GM23338 (cell line): ENCODE measurements at regions not wholly inside any gene's neighbourhood (a gene's known extent, or its start where the extent isn't known, plus 50 kb on each side); places are given as distances from the start of the nearest gene placed in this dataset.
A peak's percentile ranks its signal among the peaks of the same experiment; 100 is the strongest.

Experiments
- ATAC-seq: fragments of 200-7000 bp; cut with Tn5 transposase; 3 replicates; pipeline ENCODE4 v1.9.1; 2020
- DNase-seq: peaks from one replicate; pipeline ENCODE4 v3.0.0-alpha.2; 2015; ENCODE audit warnings: low spot score
- H2AFZ ChIP-seq: fragments of 200-600 bp; sonication (generic); 2 replicates; pipeline ENCODE4 v1.8.0; 2016; ENCODE audit warnings: antibody characterized with exemption, mild to moderate bottlenecking, moderate library complexity
- H3F3A ChIP-seq: fragments of 200-600 bp; sonication (generic); replicated peaks from 2 replicates; pipeline ENCODE4 v1.8.0; 2017; ENCODE audit warnings: antibody characterized with exemption, mixed run types, low read depth
- H3K27ac ChIP-seq: fragments of 200-600 bp; sonication (generic); 2 replicates; pipeline ENCODE4 v1.6.1; 2016; ENCODE audit warnings: low read depth
- H3K27me3 ChIP-seq: fragments of 200-600 bp; sonication (generic); 2 replicates; pipeline ENCODE4 v1.8.0; 2016; ENCODE audit warnings: mild to moderate bottlenecking, mixed run types, moderate library complexity; ENCODE audit not compliant: insufficient read depth
- H3K36me3 ChIP-seq: fragments of 200-600 bp; sonication (generic); 2 replicates; pipeline ENCODE4 v1.8.0; 2016; ENCODE audit warnings: mild to moderate bottlenecking; ENCODE audit not compliant: insufficient read depth
- H3K4me1 ChIP-seq: fragments of 200-600 bp; sonication (generic); 2 replicates; pipeline ENCODE4 v1.8.0; 2016; ENCODE audit warnings: mild to moderate bottlenecking, moderate library complexity; ENCODE audit not compliant: insufficient read depth
- H3K4me2 ChIP-seq: fragments of 200-600 bp; sonication (generic); 2 replicates; pipeline ENCODE4 v1.7.1; 2017; ENCODE audit warnings: mixed run types
- H3K4me3 ChIP-seq: fragments of 200-600 bp; sonication (generic); 2 replicates; pipeline ENCODE4 v1.6.1; 2016; ENCODE audit warnings: mixed run types
- H3K79me2 ChIP-seq: fragments of 200-600 bp; sonication (generic); replicated peaks from 2 replicates; pipeline ENCODE4 v1.8.0; 2017; ENCODE audit warnings: mild to moderate bottlenecking; ENCODE audit not compliant: insufficient read depth
- H3K9me2 ChIP-seq: fragments of 200-600 bp; sonication (generic); 2 replicates; pipeline ENCODE4 v1.8.0; 2017; ENCODE audit not compliant: insufficient read depth
- H4K20me1 ChIP-seq: fragments of 200-600 bp; sonication (generic); replicated peaks from 2 replicates; pipeline ENCODE4 v1.8.0; 2017; ENCODE audit warnings: mild to moderate bottlenecking; ENCODE audit not compliant: insufficient read depth
- H3K27ac Mint-ChIP-seq: 2 replicates; pipeline ENCODE4 v1.8.0; 2020; ENCODE audit warnings: inconsistent platforms, mild to moderate bottlenecking, moderate library complexity, mixed read lengths
- H3K27me3 Mint-ChIP-seq: 3 replicates; pipeline ENCODE4 v1.8.0; 2022; ENCODE audit warnings: low read depth, mild to moderate bottlenecking, moderate library complexity, mixed read lengths, inconsistent platforms; ENCODE audit not compliant: insufficient read depth, poor library complexity
- H3K36me3 Mint-ChIP-seq: 3 replicates; pipeline ENCODE4 v1.8.0; 2021; ENCODE audit warnings: low read depth, mild to moderate bottlenecking, inconsistent platforms, moderate library complexity, mixed read lengths
- H3K4me1 Mint-ChIP-seq: 3 replicates; pipeline ENCODE4 v1.8.0; 2020; ENCODE audit warnings: mild to moderate bottlenecking, inconsistent platforms, mixed read lengths
- H3K4me3 Mint-ChIP-seq: 3 replicates; pipeline ENCODE4 v1.8.0; 2021; ENCODE audit warnings: moderate library complexity, mild to moderate bottlenecking, inconsistent platforms, mixed read lengths
- H3K9me3 Mint-ChIP-seq: 3 replicates; pipeline ENCODE4 v1.8.0; 2020; ENCODE audit warnings: moderate library complexity, mild to moderate bottlenecking, inconsistent platforms, mixed read lengths
- CREB1 ChIP-seq: fragments of 250-450 bp; sonication (Bioruptor Pico); IDR thresholded peaks from 2 replicates; pipeline ENCODE4 v1.5.0; 2020; ENCODE audit warnings: low read depth, mild to moderate bottlenecking, moderate library complexity
- EZH2 ChIP-seq: fragments of 200-600 bp; sonication (generic); IDR thresholded peaks from one replicate; pipeline ENCODE4 v1.8.0; 2017; ENCODE audit warnings: antibody characterized with exemption, mild to moderate bottlenecking, low read depth; ENCODE audit not compliant: unreplicated experiment
- EZH2phosphoT487 ChIP-seq: fragments of 200-600 bp; sonication (generic); IDR thresholded peaks from one replicate; pipeline ENCODE4 v1.8.1; 2018; ENCODE audit warnings: antibody characterized with exemption; ENCODE audit not compliant: unreplicated experiment
- JUNB ChIP-seq: IDR thresholded peaks from one replicate; pipeline ENCODE4 v1.6.1; 2016; ENCODE audit warnings: antibody characterized with exemption; ENCODE audit not compliant: unreplicated experiment
- NANOG ChIP-seq: IDR thresholded peaks from 2 replicates; pipeline ENCODE4 v1.6.1; 2016; ENCODE audit warnings: antibody characterized with exemption, borderline replicate concordance
- POLR2AphosphoS5 ChIP-seq: IDR thresholded peaks from 2 replicates; pipeline ENCODE4 v1.6.1; 2016; ENCODE audit warnings: antibody characterized with exemption, low read depth
- REST ChIP-seq: IDR thresholded peaks from one replicate; pipeline ENCODE4 v1.6.1; 2018; ENCODE audit warnings: antibody characterized with exemption; ENCODE audit not compliant: unreplicated experiment
- STAT1 ChIP-seq: IDR thresholded peaks from one replicate; pipeline ENCODE4 v1.6.1; 2016; ENCODE audit warnings: antibody characterized with exemption; ENCODE audit not compliant: unreplicated experiment
- ZNF114 ChIP-seq: fragments of 250-450 bp; sonication (Bioruptor Pico); IDR thresholded peaks from 2 replicates; pipeline ENCODE4 v1.5.0; 2020; ENCODE audit warnings: mild to moderate bottlenecking, moderate library complexity
- ZNF331 ChIP-seq: fragments of 250-450 bp; sonication (Bioruptor Pico); IDR thresholded peaks from 2 replicates; pipeline ENCODE4 v1.5.0; 2020; ENCODE audit warnings: low read depth, mild to moderate bottlenecking, moderate library complexity
- ZNF462 ChIP-seq: fragments of 250-450 bp; sonication (Bioruptor Pico); IDR thresholded peaks from 2 replicates; pipeline ENCODE4 v1.5.0; 2020; ENCODE audit warnings: mild to moderate bottlenecking, moderate library complexity
- TF ChIP-seq, protein P1 (sequence below): IDR thresholded peaks from 2 replicates; pipeline ENCODE4 v1.6.1; 2016; ENCODE audit warnings: antibody characterized with exemption
- TF ChIP-seq, protein P2 (sequence below), 2 experiments: fragments of 200-600 bp in 1 of 2; sonication (generic) in 1 of 2; conservative IDR thresholded peaks; 2 replicates each; pipeline versions ENCODE4 v1.5.1 to v1.6.1; 2016 to 2017; ENCODE audit warnings: antibody characterized with exemption in 2 of 2, low read depth in 2 of 2, mild to moderate bottlenecking in 2 of 2, moderate library complexity in 1 of 2

DNA sequence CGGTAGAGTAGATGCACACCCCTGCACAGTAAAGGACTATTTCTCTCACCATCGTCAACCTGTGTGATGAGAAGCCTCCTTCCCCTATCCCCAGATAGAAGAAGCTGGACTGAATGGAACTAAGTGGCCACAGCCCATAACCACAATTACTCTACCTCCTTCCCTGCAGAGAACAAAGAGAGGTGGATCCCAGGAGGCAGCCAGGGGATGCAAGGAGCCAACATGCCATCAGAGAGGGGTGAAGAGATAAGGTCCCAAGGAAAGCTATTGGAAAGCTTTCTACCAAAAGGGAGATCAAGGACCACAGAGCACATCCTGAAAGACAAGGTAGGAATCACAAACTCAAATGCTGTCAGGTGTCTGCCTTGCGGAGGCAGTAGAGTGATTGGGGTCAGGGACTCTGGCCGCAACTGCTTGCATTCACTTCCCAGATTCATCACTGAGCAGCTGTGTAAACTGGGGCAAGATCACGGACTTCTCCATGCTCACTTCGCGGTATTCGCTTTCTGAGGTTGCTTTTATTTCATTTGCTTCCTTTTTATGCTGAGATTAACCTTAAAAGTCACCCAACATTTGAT, 81.6 kb upstream of the MYO3A start:
- Mint-ChIP-seq H3K4me1 (peaks cover 30% of the 10 kb centered on the region), H3K4me3 (no peak overlapping the region), H3K9me3 (no peaks in the 10 kb centered on the region; the same call in 2 of the 3 replicates), H3K27me3 (peaks cover 2% of the 10 kb centered on the region), H3K27ac (no peak overlapping the region), H3K36me3 (no peaks in the 10 kb centered on the region)
- Histone ChIP-seq H3K4me3 (no peak overlapping the region), H3K36me3 (no peaks in the 10 kb centered on the region), H3K4me1 (peaks cover 16% of the 10 kb centered on the region), H4K20me1 (no peaks in the 10 kb centered on the region), H2AFZ (peak overlapping the region; percentile 86), H3K9me2 (no peaks in the 10 kb centered on the region), H3K4me2 (no peak overlapping the region), H3F3A (no peaks in the 10 kb centered on the region), H3K27ac (no peak overlapping the region), H3K27me3 (no peaks in the 10 kb centered on the region), H3K79me2 (no peaks in the 10 kb centered on the region)
- DNase-seq (peak; percentile 8), ATAC-seq (peak; percentile 83)
- no peak for TF ChIP-seq ZNF331 (CRISPR knock-in tag)
- no peak for TF ChIP-seq REST
- TF ChIP-seq STAT1: no peak
- no peak for TF ChIP-seq POLR2AphosphoS5
- TF ChIP-seq, protein P1, sequence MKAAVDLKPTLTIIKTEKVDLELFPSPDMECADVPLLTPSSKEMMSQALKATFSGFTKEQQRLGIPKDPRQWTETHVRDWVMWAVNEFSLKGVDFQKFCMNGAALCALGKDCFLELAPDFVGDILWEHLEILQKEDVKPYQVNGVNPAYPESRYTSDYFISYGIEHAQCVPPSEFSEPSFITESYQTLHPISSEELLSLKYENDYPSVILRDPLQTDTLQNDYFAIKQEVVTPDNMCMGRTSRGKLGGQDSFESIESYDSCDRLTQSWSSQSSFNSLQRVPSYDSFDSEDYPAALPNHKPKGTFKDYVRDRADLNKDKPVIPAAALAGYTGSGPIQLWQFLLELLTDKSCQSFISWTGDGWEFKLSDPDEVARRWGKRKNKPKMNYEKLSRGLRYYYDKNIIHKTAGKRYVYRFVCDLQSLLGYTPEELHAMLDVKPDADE: no peak
- TF ChIP-seq ZNF114: no peak
- TF ChIP-seq NANOG: no peak
- TF ChIP-seq EZH2phosphoT487: no peak
- TF ChIP-seq CREB1 (CRISPR knock-in tag): no peak
- TF ChIP-seq ZNF462: no peak
- no peak for TF ChIP-seq EZH2
- no peak for TF ChIP-seq JUNB
- TF ChIP-seq, protein P2, sequence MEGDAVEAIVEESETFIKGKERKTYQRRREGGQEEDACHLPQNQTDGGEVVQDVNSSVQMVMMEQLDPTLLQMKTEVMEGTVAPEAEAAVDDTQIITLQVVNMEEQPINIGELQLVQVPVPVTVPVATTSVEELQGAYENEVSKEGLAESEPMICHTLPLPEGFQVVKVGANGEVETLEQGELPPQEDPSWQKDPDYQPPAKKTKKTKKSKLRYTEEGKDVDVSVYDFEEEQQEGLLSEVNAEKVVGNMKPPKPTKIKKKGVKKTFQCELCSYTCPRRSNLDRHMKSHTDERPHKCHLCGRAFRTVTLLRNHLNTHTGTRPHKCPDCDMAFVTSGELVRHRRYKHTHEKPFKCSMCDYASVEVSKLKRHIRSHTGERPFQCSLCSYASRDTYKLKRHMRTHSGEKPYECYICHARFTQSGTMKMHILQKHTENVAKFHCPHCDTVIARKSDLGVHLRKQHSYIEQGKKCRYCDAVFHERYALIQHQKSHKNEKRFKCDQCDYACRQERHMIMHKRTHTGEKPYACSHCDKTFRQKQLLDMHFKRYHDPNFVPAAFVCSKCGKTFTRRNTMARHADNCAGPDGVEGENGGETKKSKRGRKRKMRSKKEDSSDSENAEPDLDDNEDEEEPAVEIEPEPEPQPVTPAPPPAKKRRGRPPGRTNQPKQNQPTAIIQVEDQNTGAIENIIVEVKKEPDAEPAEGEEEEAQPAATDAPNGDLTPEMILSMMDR (conservative IDR thresholded peaks at IDR 0.05; ENCODE audit: low read depth in 2 of 2): no peak
